NCI-H2196 treated with DMSO at 0.1 percent for 48 hours (cell line): ENCODE measurements at regions not wholly inside any gene's neighbourhood (a gene's known extent, or its start where the extent isn't known, plus 50 kb on each side); places are given as distances from the start of the nearest gene placed in this dataset.
A peak's percentile ranks its signal among the peaks of the same experiment; 100 is the strongest.
"Not testable (repeated sequence)": the region's sequence is repeated elsewhere in the genome, so short reads cannot be mapped to it uniquely, and the experiment has no call there.

ENCODE experiments used
- DNase-seq: peaks from one replicate; lab custom pipeline; 2025; ENCODE audit not compliant: unreplicated experiment; lab: John Stamatoyannopoulos, UW

DNA sequence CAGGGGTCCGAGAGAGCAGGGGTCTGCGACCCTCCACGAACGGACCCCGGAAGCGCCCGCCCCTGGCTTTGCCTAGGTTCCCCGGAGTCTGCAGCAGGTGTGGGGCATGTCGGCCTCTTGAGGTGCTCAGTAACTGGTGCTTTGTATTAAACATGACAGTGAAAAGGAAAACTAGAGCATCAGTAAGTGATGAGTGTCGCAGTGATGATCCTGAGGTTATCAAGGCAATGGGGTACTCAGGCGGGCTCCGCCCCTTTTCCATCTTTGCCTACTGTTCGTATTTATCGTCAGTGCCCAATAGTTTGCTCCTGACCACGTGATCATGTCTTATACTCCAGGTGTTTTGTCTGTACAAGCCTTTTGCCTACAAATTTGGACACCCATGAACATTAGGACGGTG is 262.4 kb downstream of the ZNF37A start:
- not testable (repeated sequence) for DNase-seq

DNA sequence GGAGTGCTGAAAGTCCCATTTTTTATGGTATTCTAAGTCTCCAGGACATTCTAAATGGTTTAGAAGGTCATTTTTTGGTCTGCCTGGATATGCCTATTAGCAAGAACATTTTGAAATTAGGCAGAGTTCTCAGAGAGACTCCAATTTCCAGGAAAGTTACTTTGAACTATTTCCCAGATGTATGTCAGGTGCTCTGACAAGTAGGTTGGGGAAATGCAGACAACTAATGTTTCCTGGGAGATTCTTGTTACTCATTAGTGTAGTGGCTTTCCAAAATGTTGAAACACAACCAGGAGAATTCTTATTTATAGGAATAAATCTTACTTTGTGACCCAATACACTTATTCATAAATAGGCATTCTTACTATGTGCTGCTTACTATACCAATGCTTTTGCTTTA is 268.4 kb downstream of the ZNF37A start:
- DNase-seq = not testable (repeated sequence)

DNA sequence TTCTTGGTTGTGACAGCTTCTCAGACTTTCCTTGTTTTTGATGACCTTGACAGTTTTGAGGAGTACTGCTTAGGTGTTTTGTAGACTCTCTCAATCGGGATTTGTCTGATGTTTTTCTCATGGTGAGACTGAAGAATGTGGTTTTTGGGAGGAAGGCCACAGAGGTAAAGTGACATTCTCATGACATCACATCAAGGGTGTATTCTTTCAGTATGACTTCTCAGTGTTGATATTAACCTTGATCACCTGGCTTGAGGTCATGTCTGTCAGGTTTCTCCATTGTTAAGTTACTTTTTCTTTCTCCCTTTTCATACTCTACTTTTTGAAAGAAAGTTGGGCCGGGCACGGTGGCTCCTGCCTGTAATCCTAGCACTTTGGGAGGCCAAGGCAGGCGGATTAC is 269.9 kb downstream of the ZNF37A start:
- DNase-seq = not testable (repeated sequence)

DNA sequence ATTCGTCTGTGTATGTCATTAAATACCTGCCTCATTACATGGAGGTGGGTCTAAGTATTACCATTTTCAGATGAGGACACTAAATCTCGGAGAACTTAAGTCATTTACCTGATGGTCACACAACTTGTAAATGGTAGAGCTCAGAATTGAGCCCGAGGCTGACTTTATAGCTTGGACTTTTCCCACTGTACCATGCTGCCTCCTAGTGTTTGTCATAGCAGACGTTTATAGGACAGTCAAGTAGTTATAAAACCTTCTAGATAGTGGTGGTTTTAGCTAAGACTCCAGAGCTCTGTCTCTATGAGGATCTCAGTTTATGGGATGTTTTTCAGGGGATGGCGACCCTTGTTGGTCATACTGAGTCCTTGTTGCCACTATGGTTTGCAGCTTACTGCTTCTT is 271.8 kb downstream of the ZNF37A start:
- DNase-seq = not testable (repeated sequence)

DNA sequence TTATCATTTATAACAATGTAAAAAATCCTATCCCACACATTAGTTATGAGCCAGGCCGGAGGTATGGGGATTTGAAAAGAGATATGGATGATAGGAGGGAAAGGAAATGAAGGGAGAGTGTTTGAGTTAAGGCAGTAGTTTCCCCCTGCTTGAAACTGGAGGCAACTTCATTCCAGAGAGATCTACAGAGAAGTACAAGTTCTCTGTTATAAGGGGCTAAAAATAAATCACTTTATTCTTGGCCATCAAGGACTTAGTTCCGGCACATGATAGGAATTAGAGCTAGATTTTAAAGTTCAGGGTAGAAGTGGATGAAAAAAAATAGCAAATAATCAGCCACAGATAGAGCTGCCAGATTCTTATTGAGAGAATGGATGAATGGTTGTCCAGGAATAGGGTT is 289.7 kb downstream of the ZNF37A start:
- DNase-seq = not testable (repeated sequence)

DNA sequence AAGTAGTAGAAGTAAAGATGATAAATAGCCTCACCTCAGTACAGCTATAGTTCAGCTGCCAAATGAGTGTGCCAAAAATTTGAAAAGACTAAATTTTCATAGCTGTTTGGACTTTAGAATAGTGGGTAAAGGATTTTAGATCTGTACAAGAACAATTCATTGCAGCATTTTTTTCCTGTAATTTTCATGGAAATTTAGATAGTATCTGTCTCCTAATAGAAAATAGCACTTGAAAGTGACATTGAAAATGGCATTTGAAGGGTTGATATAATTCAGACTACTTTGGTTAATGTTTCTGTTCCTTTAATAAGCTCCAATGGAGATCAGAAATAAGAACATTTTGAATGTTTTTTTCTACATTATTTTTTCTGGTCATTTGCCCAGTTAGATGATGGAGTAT is 292.7 kb downstream of the ZNF37A start:
- DNase-seq = not testable (repeated sequence)

DNA sequence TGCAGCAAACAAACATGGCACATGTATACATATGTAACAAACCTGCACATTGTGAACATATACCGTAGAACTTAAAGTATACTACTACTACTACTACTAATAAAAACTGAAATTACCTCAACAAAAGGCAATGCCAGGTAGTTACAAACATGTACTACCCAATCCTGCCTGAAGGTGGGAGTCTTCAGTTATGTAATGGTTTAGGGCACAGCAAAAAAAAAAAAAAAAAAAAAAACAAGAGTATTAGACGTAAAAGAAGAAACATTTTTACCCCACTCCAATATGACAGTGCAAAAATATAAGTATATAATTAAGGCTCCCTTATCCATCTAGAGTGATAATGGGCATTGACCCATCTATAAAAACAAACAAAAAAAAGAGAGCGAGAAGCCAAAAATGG is 296.6 kb downstream of the ZNF37A start:
- not testable (repeated sequence) for DNase-seq

DNA sequence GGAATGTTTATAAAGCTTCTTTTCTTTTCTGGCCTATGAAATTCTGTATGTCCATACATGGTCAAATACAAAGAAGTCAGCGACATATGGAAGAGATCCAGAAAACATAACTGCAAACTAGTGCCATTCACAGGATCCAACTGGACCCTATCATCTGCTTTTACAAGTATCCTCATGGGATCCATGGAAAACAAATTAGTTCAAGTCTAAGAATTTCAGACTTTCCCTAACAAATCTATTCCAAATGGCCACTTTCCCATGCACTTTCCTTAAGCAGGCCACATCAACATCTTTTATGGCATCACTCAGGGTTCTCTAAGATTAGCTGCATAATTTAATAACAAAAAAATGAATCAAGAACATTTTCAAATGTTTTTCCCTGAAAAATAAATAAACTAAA is 301.3 kb downstream of the ZNF37A start:
- DNase-seq = not testable (repeated sequence)

DNA sequence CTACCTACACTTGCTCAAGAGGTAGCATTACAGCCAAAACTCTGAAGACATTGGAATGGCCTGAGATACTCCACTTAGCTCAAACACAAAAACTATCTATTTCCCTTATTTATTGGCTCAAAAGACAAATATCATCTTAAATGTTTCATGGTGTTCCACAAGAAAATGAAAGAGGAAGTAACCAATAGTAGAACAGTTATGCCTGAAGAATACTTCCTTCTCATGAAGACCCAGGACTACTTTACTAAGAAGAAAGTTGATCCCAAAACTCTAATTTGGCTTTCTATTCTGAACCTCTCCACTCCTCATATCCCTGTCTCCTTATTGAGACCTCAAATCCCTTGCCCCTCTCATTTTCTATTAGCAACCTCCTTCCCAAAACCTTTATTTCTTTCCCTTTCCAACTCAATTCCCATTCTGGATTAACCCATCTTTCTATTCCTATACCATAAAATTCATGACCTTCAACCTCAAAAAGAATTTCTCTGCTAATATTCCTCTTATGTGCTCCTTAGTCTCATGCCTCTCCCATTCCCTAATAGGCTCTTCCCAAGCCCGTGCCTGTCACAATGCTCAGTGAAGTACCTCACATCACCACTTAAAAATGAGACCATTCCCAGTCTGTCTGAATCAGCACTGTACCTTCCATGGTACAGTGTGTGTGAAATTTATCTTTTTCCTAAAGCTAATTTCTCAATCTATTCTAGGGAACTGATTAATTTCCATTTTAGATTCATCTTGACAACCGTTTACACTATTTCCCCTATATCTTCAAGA is 302.2 kb downstream of the ZNF37A start:
- DNase-seq = not testable (repeated sequence)

DNA sequence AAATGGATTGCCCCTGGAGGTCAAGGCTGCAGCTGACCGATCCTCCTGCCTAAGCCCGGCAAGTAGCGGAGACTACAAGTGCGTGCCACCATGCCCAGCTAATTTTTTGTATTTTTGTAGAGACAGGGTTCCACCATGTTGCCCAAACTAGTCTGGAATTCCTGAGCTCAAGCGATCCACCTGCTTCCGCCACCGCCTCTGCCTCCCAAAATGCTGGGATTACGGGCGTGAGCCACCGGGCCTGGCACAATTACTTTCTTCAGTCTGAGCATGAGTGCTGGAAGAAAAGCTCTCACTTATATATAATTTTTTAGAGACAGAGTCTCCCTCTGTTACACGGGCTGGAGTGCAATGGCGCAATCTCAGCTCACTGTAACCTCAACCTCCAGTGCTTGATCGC is 307.4 kb downstream of the ZNF37A start:
- not testable (repeated sequence) for DNase-seq

DNA sequence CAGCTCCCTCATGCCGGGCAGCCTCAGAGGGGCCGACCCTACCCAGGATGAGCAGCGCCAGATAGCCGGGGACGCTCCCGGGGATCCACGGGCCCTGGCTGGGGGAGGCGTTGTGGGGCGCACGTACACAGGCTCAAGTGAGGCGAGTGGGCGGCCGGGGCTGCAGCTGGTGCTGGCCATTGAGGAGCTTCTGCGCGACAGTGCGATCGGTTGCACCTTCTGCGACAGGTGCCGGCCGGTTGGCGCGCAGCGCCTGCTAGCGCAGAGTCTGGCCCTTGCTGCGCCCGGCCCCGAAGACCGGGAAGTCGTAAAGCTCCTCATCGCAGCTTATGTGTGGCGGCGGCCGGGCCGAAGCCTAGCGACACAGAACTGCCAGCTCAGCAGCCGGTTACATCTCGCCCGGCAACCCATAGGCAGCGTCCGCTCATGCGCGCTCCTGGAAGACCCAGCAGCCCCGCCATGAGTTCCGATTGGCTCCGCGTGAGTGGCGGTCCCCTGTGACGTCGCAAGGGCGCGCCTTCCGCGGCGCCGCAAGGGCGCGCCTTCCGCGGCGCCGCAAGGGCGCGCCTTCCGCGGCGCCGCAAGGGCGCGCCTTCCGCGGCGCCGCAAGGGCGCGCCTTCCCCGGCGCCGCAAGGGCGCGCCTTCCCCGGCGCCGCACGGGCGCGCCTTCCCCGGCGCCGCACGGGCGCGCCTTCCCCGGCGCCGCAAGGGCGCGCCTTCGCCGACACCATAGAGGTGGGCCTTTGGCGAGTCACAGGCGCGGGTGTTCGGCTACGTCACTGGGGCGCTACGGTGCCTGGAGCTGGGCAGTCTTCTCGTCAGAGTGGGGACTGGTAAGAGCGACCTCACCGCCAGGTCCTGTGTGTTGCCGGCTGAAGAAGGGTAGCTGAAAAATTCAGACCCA is 308.6 kb downstream of the ZNF37A start:
- peak; percentile 56 for DNase-seq

DNA sequence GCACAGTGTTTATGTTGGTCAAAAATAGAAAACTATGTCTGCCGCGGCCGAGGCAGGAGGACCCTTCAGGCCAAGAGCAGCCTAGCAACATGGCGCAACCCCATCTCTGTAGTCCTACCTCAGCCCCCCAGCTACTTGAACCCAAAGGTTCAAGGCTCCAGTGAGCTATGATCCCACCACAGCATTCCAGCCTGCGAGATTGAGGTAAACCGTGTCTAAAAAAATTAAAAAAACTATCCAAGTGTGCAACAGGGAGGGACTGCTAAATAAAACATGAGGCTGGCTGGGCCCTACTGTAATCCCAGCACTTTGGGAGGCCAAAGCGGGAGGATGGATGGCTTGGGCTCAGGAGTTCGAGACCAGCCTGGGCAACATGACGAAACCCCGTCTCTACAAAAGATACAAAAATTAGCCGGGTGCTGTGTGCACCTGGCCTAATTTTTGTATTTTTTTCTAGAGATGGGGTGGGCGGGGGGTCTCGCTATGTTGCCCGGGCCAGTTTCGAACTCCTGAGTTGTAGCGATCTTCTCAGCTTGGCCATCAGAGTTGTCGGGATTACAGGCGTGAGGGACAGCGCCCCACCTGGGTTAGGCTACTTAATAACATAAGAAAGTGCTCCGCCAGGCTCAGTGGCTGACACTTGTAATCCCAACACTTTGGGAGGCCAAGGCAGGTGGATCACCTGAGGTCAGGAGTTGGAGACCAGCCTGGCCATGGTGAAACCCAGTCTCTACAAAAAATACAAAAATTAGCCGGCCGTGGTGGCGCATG is 309.4 kb downstream of the ZNF37A start:
- DNase-seq = not testable (repeated sequence)

DNA sequence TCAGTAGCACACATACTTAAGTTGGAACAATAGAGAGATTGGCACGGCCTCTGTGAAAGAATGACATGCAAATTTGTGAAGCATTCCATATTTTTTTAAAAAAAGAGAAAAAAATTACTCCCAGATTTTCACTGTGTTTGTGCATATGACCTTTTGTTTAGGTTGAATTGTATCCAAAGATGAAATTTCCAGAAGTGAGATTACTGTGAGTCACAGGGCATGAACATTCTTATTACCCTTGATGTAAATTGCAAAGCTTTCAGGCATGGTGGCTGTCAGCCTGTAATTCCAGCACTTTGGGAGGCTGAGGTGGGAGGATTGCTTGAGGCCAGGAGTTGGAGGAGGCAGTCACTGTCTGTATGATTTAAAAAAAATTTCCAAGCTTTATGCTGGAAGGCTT is 329.5 kb downstream of the ZNF37A start:
- DNase-seq = not testable (repeated sequence)

DNA sequence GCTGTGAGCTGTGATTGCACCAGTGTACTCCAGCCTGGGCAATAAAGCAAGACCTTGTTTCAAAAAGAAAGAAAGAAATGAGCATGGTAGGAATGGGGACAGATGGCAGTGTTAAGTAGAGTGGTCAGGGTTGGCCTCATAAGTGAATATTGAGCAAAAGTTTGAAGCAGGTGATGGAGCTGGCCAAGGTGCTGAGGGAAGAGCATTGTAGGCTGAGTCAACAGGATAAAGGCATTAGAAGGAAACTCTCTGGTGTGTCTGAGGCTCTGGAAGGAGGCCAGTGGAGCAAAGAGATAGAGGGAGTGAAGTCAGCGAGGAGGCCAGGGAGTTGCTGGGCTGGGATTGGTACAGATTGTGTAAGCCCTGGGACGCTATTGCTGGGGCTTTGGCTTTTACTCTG is 336.1 kb downstream of the ZNF37A start:
- not testable (repeated sequence) for DNase-seq

DNA sequence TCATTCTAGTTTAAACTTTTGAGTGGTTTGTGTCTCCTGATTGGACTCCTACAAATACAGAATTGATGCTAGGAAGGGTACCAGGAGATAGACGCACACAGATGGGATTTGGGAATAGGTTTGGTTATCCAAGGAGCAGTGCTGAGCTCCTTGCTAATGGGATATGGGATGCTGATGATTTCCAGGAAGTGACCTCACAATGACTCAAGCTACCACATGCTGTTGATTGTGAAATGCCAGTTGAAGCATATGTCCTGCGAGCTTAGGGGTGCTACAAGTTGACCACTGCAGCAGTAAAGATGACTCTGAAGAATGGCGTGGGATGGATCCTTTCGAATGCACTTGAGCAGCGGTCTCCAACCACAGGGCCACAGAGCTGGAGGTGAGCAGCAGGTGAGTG is 343.2 kb downstream of the ZNF37A start:
- DNase-seq = not testable (repeated sequence)

DNA sequence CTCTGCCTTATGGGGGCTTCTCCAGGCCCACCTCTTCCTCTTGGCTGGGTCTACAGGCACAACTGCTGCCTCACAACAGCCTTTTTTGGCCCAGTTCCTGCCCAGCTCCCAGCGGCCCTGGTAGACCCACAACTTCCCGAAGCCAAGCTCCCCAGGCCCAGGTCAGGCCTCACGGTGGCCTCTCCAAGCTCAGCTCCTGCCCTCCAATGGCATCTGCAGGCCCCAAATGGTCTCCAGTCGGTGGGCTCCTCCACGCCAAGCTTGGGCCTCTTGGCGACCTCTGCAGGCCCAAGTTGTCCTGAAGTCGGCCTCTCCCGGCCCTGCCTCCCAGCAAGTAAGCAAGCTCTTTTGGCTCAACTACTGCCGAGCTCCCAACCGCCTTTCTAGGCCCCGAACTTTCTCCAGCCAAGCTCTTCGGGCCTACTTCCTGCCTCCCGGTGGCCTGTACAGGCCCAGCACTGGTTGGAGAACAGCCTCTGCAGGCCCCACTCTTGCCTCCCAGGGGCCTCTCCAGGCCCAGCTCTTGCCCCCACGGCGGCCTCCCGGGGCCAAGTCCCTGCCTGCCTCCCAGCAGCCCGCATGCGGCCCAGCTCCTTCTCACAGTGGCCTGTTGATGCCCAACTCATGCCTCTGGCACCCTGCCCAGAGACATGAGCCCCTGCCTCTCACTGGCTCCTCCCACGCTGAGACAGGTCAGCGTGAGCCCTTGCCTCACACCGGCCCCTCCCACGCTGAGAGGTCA is 354.6 kb downstream of the ZNF37A start:
- DNase-seq = not testable (repeated sequence)

DNA sequence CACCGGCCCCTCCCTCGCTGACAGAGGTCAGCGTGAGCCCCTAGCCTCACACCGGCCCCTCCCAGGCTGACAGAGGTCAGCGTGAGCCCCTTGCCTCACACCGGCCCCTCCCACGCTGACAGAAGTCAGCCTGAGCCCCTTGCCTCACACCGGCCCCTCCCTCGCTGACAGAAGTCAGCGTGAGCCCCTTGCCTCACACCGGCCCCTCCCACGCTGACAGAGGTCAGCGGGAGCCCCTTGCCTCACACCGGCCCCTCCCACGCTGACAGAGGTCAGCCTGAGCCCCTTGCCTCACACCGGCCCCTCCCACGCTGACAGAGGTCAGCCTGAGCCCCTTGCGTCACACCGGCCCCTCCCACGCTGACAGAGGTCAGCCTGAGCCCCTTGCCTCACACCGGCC is 355.5 kb downstream of the ZNF37A start:
- not testable (repeated sequence) for DNase-seq

DNA sequence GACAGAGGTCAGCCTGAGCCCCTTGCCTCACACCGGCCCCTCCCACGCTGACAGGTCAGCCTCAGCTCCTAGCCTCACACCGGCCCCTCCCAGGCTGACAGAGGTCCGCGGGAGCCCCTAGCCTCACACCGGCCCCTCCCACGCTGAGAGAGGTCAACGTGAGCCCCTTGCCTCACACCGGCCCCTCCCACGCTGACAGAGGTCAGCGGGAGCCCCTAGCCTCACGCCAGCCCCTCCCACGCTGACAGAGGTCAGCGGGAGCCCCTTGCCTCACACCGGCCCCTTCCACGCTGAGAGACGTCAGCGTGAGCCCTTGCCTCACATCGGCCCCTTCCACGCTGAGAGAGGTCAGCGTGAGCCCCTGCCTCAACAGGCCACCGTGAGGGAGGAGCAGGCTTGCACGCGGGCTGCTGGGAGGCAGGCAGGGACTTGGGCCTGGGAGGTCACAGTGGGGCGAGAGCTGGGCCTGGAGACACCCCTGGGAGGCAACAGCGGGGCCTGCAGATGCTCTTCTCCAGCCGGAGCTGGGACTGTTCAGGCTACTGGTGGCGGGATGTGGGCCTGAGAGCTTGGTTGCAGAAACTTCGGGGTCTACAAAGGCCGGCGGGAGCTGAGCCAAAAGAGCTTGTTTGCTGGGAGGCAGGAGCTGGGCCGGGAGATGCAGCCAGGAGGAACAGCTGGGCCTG is 356.4 kb downstream of the ZNF37A start:
- not testable (repeated sequence) for DNase-seq

DNA sequence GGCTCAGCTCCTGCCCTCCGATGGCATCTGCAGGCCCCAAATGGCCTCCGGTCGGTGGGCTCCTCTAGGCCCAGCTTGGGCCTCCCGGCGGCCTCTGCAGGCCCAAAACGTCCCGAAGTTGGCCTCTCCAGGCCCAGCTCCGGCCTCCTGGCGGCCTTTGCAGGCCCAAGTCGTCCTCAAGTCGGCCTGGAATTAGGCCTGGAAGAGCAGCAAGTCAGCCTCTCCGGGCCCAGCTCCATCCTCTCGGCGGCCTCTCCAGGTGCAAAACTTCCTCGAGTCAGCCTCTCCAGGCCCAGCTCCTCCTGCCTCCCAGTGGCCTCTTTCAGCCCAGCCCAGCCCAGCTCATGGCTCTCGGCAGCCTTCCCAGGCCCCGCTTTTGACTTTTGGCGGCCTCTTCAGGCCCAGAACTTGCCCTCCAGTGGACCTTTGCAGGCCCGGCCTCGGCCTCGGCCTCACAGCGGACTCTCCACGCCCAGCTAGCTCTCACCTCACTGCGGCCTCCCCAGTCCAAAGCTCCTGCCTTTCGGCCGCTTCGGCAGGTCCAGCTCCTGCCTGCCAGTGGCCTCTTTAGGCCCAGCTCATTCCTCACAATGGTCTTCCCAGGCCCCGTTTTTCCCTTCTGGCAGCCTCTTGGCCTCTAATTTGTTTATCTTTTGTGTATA is 357.3 kb downstream of the ZNF37A start:
- DNase-seq = not testable (repeated sequence)
